G401.6 (cell line): ENCODE measurements at regions not wholly inside any gene's neighbourhood (a gene's known extent, or its start where the extent isn't known, plus 50 kb on each side); places are given as distances from the start of the nearest gene placed in this dataset.
A peak's percentile ranks its signal among the peaks of the same experiment; 100 is the strongest.
"Not testable (repeated sequence)": the region's sequence is repeated elsewhere in the genome, so short reads cannot be mapped to it uniquely, and the experiment has no call there.

Experiments
- FAIRE-seq: peaks from 2 replicates; lab custom pipeline; 2012; peaks lifted over from hg19 to GRCh38; lab: Jason Lieb, UNC

DNA sequence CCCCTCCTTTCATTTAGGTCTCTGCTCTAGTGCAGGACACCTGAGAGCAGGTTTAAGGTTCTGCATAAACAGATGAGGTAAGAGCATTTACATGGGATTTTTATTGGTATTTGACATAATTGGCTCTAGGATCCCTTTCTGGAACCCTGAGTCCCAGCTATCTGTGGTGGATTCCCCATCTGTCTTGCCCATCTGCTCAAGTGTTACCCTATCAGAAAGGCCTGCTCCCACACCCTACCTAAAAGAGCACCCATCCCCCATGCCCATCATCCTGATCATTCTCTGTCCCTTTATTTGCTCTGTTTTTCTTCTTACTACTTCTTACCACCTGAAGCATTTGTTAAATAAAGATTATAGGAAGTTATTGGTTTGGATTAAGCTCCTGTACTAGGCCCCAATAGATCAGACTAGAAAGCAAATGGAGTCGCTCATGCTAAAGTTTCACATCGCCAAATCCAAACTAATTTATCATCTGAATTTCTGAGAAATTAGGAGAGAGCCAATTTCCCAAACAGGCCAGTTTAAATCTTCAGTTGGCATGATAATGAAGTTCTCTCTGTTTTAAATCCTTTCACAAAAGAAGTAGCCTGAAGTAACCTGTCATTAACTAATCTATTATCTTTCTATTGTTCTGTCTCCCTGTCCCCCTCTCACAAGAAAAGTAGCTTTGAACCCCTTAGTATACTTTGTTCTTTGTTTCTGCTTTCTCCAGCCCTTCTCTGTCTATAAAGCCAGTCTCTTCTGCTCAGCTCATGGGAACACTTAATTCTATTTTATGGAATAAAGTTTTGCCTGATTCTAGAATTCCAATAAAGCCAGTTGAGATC is 178.6 kb downstream of the ZNF674 start:
- no peak for FAIRE-seq

DNA sequence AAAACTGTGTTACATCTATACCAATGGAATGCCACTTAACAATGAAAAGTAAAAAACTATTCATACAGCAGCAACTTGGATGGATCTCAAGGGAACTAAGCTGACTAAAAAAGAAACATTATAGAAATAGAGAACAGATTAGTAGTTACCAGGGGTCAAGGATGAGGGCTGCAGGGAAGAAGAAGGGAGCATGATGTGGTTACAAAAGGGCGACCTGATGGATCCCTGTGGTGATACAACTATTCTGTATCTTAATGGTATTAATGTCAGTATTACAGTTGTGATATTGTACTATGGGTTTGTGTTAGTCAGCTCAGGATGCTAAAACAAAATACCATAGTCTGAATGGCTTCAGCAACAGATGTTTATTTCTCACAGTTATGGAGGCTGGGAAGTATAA is 190.7 kb downstream of the ZNF674 start:
- no peak for FAIRE-seq

DNA sequence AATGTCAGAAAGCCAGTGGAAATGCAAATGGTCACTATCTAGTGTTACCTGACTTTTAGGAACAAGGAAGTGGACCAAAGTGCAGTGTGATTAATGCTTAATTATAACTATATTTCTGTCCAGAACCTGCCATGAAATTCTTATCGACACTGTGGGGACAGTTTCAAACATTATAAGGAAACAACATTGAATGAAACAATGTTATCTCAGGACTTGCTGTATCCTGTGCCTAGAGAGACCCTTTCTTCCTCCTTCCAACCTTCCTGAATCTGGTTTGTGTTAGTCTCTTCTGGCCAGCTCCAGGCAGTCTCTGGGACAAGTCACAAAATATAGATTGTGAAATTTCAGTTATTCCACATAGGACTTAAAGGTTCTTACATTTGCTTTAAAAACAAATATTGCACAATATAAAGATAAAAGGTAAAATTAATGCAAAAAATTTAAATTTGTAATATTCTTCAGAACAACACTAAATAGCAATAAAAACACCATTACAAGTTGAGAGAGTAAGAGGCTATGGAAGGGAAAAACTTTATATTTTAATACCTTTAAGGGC is 203.4 kb downstream of the ZNF674 start:
- no peak for FAIRE-seq

DNA sequence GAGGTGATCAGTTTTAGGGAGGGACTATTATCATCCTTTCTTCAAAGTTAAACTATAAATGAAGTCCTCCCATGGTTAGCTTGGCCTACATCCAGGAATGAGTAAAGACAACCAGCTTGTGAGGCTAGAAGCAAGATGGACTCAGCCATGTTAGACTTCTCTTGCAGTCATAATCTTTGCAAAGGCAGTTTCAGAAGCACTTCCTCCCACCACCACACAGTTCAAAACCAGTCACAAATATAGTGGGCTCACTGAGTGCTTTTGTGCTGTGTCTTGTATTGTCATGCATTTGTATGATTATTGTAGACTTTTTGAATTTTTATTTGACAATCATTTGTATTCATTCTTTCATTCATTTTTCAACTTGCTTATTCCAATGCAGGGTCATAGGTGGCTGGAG is 204.5 kb downstream of the ZNF674 start:
- no peak for FAIRE-seq

DNA sequence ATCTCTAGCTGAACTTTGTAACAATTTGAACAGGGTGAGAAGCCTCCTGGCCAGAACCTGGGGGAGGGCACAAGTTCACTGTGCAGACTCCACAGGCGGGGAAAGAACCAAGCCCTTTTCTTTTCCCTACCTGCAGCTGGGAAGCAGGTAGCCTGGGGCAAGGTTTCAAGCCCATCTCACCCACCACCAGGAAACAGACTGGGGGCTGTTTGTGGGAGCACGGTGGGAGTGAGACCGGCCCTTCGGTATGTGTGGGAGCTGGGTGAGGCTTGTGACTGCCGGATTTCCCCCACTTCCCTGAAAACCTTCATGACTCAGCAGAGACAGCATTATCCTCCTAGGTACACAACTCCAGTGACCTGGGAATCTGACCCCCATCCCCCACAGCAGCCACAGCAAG is 211.7 kb downstream of the ZNF674 start:
- no peak for FAIRE-seq

DNA sequence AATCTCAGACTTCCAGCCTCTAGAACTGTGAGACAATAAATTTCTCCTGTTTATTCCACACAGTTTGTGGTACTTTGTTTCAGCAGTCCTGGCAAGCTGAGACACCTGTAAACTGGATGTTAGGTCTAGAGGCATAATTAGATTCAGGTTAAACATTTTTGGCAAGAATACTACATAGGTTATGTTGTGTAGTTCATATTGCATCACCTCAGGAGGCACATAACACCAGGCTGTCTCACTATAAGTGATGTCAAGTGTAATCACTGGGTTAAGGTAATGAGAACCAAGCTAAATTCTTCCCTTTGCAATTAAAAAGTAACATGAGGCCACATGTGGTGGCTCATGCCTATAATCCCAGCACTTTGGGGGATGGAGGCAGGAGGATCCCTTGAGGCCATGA is 214.2 kb downstream of the ZNF674 start:
- FAIRE-seq = no peak

DNA sequence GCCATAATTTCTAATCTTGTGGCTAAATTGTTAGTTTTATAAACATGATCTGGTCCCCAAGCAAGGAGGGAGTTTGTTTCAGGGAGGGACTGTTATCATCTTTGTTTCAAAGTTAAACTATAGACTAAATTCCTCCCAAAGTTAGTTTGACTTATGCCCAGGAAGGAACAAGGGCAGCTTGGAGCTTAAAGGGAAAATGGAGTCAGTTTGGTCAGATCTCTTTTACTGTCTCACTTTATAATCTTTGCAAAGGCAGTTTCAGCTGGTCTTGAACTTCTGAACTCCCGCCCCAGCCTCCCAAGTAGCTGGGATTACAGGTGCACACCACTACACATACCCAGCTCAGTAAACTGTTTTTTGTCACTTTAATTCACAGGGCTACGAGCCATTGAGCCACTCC is 214.7 kb downstream of the ZNF674 start:
- FAIRE-seq = no peak

DNA sequence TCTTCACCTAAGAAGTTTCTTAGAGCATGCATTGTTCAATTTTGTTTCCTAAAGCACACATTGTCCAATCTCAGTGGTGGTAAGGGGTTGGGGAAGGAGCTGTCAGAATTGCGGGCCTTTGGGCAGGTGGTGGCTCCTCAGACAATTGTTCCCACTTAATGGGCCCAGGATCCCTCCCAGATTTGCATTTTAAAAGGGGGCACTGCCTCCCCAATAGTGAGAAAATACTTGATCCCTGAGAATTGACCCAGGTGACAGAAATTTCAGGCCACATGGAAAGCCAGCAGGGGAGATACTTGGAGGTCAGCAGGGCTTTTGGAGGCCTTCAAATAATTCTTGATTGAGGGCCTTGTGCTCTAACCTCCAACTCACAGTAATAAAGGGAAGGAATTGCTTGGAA is 217.1 kb downstream of the ZNF674 start:
- peak; percentile 64 for FAIRE-seq

DNA sequence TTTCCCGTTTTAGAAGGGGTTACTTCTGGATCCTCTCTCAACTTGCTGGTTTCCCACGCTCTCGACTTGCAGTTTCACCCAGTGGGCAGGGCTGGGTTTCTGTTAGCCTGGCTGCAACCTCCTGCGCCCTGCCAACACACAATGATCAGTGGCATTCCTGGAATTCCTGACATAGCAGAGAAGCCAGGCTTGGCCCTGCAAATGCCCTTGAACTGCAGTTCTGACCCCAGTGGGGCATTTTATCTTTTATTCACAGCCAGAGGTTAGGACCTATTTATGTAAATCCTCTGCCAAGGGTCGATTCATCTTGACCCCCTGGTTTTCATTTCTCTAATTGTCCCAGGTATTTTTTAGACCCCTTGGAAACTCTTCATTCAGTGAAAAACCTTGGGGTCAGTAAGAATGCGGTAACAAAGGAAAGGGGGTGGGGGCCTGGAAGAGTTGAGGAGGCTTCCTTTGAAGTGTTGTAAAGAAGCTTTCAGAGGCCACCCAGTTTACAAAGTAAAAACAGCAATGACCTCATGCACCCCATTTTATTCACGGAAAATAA is 217.6 kb downstream of the ZNF674 start:
- peak; percentile 88 for FAIRE-seq

DNA sequence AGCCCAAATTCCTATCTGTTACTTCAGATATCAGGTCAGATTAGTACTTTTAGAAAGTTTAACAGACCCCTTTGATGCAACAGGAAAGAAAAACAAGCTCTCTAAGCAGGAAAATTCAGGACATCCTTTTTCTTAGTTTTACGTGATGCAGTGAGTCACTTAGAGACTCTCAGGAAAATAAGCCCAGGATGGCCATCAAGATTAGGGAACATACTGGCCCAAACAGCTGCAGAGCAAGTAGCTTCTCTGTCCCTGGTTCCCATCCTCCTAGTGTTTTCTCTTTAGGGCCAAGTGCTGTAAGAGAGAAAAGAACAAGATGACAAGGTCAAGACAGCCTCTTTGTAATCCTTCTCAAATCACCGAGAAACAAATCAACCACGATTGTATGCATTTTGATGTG is 219.1 kb downstream of the ZNF674 start:
- no peak for FAIRE-seq

DNA sequence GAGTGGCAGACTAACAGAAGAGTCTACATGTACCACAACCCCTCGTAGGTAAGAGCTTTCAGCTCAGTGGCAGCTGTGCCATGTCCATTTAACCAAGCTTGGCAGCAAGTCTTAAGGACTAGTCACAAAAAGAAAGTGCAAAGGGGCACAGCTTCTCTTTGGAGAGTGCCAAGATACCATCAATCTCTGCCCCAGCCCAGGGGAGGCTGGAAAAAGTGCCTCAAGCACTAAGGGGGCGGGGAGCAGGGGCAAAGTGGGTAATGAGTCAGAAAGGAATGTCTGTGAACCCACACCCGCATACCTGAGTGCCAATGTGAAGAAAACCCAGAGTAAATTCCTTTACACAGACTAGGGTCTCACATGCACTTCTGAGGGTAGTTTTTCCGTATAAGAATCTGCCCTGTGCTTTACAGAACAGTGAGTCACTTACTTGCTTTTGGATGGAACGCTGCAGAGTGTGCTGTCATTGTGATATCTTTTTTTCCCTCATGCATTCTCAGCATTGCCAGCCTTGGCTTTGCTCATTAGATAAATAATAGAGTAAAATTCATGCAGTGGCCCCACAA is 219.8 kb downstream of the ZNF674 start:
- FAIRE-seq = no peak

DNA sequence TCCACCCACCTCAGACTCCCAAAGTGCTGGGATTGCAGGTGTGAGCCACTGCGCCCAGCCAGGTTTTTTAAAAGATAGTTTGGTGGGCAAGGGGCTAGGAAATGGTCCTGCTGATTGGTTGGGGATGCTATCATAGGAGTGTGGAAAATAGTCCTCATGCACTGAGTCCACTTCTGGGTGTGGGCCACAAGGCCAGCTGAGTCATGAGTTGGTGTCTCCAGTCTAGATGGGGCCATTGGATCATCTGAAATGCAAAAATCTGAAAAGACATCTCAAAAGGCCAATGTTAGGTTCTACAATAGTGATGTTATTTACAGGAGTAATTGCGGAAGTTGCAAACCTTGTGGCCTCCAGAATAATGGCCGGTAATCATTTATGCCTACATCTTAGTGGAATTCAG is 221.1 kb downstream of the ZNF674 start:
- no peak for FAIRE-seq

DNA sequence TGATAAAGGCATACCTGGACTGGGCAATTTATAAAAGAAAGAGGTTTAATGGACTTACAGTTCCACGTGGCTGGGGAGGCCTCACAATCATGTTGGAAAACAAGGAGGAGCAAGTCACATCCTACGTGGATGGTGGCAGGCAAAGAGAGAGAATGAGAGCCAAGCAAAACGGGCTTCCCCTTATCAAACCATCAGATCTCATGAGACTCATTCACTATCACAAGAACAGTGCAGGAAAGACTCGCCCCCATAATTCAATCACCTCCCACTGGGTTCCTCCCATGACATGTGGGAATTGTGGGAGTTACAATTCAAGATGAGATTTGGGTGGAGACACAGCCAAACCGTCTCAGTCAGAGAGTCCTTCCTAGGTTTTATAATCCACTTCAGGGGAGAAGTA is 222.3 kb downstream of the ZNF674 start:
- FAIRE-seq = not testable (repeated sequence)

DNA sequence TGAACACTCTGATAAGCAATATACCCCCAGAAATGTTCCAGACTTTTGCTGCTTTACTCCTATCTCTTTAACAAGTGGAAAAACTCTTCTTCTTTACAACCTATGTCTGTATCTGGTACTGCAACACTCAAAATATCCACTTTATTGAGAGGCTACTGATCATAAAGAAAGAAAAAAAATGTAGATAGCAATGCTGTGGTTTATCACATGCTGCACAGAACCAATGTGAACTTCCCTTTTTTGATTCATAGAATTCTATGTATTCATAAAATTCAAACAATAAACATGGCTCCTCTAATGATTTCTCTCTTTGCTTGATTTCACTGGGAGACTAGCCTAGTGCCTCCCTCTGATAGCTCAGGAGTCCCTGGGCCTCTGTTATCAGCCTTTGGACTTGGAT is 223.5 kb downstream of the ZNF674 start:
- no peak for FAIRE-seq

DNA sequence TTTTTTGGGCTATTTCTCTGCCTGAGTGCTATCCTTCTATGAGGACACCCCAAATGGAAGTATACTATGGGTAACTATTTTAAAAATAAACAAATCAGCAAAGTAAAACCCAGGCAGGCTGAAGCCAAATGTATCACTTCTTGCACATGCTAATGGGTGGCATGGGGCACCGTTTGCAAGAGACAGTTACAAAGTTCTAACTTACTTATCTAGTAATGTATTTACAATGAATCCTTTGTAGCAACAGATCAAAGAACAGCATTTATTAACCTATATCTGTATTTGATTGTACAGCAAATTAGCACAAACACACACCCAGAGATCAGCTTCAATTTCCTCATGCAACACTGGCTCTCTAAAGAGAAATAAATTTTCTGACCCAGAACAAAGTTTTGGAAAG is 225.5 kb downstream of the ZNF674 start:
- FAIRE-seq = no peak

DNA sequence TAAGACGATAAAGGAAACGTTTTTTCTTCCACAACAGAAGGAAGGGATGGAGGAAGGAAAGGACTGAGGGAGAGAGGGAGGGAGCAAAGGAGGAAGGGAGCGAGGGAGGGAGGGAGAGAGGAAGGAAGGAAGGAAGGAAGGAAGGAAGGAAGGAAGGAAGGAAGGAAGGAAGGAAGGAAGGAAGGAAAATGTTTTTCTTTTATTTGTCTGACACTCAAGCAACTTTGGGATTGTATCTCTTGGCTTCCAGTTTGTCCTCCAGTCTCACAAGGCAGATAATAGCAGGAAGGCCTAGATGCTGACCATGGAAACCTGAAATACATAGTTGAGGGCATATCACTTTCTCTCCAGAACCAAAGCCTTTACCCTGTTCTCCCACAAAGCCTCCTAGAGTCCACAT is 226.7 kb downstream of the ZNF674 start:
- FAIRE-seq = no peak

DNA sequence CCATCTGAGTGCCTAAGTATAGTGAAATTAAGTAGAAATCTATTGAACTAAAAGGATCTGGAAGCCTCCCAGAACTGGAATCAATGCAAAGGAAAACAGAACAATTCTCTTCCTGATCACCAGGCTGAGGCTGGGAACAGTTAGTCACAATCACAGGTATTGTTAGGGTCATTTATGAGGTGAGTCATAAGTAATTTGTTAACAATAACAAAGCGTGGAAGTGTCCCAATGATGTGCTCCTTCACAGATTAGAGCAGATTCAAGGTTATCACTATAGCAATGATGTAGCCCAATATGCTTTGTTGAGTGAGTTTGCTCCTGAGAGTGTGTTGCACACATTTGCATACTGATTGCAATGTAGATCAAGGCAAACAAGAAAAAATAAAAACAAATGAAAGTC is 228.1 kb downstream of the ZNF674 start:
- no peak for FAIRE-seq

DNA sequence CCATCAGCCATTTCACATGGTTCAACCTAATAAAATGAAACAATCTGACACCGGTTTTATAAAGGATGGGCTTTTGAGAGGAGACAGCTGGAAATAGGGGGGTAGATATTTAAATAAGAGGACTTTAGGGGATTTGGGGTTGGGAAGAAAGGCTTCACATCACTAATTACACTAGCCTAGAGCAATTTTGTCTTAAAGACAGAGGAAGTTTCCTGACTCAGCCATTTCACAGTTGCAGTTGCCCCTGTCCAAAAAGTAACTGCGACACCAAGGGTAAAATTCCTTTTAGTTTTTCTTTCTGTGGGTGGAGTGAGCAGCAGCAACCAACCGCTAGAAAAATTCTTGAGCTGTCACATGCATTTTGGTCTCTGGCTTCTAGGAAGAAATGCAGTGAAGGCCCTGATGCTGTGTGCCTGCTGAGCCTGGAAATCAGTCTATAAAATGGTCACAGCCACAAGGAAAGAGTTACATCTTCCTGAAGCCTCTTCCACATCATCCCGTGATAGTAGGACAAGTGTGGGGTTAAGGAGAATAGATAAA is 233.6 kb downstream of the ZNF674 start:
- FAIRE-seq = no peak

DNA sequence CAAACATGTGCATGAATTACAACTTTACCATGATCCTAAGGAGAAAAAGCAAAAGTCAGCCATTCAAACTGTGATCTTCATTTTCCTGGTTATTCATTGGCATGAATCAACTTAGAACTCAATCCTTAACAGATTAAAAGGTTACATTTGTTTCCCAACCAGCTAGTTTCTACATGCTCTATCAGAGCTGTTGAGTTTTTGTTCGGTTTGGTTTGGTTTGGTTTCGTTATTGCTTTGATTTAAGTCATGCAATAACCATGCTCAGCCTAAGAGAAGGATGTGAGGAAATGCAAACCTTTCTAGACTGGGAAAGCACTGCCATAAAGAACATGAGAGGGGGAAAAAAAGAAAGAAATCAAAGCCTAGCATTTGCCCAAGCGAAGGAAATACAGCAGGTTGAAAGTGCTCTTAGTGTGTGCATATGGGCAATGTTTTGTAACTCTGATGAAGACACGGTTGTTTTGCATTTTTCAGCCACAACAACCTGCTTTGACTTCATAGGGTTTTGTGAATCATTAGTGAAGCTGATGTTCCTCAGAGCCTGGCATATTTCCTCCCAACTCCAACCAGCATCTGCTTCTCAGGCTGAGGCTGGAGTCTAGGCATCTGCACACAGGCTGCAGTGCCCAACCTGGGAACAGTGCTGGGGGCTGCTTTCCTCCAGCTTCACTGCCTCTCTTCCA is 234.3 kb downstream of the ZNF674 start:
- no peak for FAIRE-seq

DNA sequence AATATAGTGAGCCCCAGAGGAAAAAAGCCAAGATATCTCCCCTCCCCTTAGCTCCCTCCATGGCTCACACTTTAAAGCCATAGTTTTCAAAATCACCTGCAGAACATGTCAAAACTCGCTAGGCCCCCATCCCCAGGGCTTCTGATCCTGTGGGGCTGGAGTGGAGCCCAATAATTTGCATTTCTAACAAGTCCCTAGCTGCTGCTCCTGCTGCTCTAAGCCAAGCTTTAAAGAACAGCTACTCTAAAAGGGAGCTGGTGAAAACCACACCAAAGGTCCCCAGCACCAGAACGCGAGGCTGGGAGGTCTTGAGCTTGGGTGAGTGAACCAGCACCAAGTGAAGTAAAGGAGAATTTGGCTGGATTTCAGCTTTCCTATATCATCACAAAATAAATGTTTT is 237.1 kb downstream of the ZNF674 start:
- no peak for FAIRE-seq

DNA sequence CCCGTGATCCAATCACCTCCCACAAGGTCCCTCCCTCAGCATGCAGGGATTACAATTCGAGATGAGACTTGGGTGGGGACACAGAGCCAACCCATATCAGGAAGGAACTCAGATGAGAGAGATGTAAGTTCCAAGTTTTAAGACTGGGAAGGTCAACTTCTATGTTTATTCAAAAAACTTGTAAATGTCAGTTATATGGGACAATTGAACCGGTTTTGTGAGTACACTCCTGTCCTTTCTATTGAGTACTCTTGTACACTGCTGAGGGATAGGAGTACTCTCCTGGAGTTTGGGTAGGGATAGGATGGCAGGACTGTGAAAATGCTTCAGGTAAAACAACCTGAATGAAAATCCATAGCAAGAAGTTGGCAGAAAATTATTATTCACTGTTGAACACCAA is 239.1 kb downstream of the ZNF674 start:
- FAIRE-seq = no peak

DNA sequence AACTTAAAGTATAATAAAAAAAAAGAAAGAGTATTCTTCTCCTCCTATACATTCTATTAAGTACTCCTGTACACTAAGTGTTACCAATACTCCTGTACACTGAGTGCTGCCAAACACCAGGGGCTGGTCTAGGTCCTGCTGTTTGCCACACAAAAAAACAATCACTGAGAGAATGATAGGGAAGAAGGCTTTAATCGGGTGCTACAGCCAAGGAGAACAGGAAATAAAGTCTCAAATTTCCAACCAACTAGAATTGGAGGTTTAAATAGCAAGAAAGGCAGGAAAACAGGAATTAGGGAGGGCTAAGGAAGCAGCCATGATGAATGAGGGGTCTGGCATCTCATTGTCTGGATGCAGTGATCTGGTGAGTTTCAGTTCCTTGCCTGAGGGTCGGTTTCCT is 239.8 kb downstream of the ZNF674 start:
- FAIRE-seq = no peak

DNA sequence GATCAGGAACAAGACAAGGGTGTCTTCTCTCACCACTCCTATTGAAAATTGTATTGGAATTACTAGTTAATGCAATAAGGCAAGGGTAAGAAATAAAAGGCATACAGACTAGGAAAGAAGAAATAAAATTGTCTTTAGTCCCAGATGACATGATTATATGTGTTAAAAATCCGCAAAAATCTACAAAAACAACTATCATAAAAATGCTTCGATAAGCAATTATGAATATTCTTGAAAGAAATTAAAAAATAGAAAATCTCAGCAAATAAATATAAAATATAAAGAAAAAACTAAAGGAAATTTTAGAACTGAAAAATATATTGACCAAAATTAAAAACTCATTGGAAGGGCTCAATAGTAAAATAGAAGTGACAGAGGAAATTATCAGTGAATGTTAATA is 243.3 kb downstream of the ZNF674 start:
- peak; percentile 89 for FAIRE-seq
